Glutamatergic neuron (in vitro differentiated cells): ENCODE measurements at regions not wholly inside any gene's neighbourhood (a gene's known extent, or its start where the extent isn't known, plus 50 kb on each side); places are given as distances from the start of the nearest gene placed in this dataset.

ENCODE experiments used
- DNase-seq: peaks from one replicate; pipeline ENCODE4 v3.0.0; 2022
- H3K27ac Mint-ChIP-seq: one replicate; pipeline ENCODE4 v1.8.0; 2020; ENCODE audit warnings: mild to moderate bottlenecking, mixed read lengths, inconsistent platforms; ENCODE audit not compliant: unreplicated experiment
- H3K27me3 Mint-ChIP-seq: one replicate; pipeline ENCODE4 v1.8.0; 2020; ENCODE audit warnings: mild to moderate bottlenecking, moderate library complexity, mixed read lengths, inconsistent platforms; ENCODE audit not compliant: unreplicated experiment
- H3K36me3 Mint-ChIP-seq: one replicate; pipeline ENCODE4 v1.8.0; 2020; ENCODE audit warnings: mild to moderate bottlenecking, mixed read lengths, inconsistent platforms; ENCODE audit not compliant: unreplicated experiment
- H3K4me1 Mint-ChIP-seq: one replicate; pipeline ENCODE4 v1.8.0; 2020; ENCODE audit warnings: mild to moderate bottlenecking, low read depth, mixed read lengths, inconsistent platforms; ENCODE audit not compliant: unreplicated experiment
- H3K4me3 Mint-ChIP-seq: one replicate; pipeline ENCODE4 v1.8.0; 2020; ENCODE audit warnings: mild to moderate bottlenecking, mixed read lengths, inconsistent platforms; ENCODE audit not compliant: unreplicated experiment
- H3K9me3 Mint-ChIP-seq: one replicate; pipeline ENCODE4 v1.8.0; 2020; ENCODE audit warnings: mild to moderate bottlenecking, moderate library complexity, mixed read lengths, inconsistent platforms; ENCODE audit not compliant: unreplicated experiment
- TF ChIP-seq, protein P1 (sequence below): fragments of 200-600 bp; sonication (generic); IDR thresholded peaks from one replicate; pipeline ENCODE4 v1.5.0; 2021; ENCODE audit not compliant: partially characterized antibody, unreplicated experiment

DNA sequence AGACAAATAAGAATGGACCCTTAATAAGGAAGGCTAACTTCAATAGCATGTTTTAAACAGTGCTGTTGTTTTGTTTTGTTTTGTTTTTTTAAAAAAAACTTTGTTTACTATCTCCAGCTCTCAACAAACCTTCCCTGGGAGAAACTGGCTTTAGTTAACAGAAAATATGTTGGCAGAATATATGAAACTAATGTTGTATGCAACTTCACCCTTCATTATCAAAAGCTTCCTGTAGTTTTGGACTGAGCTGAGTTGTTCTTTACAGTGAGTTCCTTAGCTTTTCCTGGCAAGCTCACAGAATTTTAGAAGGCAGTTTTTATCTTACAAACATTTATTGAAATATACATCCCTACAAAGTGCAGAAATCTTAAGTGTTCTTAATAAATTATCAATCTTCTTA is 2480.7 kb upstream of the PCDH20 start:
- Mint-ChIP-seq H3K36me3 (no peaks in the 10 kb centered on the region), H3K4me1 (no peaks in the 10 kb centered on the region), H3K27ac (no peak overlapping the region), H3K9me3 (no peaks in the 10 kb centered on the region), H3K27me3 (peaks cover 2% of the 10 kb centered on the region), H3K4me3 (no peak overlapping the region)
- TF ChIP-seq, protein P1, sequence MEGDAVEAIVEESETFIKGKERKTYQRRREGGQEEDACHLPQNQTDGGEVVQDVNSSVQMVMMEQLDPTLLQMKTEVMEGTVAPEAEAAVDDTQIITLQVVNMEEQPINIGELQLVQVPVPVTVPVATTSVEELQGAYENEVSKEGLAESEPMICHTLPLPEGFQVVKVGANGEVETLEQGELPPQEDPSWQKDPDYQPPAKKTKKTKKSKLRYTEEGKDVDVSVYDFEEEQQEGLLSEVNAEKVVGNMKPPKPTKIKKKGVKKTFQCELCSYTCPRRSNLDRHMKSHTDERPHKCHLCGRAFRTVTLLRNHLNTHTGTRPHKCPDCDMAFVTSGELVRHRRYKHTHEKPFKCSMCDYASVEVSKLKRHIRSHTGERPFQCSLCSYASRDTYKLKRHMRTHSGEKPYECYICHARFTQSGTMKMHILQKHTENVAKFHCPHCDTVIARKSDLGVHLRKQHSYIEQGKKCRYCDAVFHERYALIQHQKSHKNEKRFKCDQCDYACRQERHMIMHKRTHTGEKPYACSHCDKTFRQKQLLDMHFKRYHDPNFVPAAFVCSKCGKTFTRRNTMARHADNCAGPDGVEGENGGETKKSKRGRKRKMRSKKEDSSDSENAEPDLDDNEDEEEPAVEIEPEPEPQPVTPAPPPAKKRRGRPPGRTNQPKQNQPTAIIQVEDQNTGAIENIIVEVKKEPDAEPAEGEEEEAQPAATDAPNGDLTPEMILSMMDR, result no peak
- DNase-seq, result no peak

DNA sequence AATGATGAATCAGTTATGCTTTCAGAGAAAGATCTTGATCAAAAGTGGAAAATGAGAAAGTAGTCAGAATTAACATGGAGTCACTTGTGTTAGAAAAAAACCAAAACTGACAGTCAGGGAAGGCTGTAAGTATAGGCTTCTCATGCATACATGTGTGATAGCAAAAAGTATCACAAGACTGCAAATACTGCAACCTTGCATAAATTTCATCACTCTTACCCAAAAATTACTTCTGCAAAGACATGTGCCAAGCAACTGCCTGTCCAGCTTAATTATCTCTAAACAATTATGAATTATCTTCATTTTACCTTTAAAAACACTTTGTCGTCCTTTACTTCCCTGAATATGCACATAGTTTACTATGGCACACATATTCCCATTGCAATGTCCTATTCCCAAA is 2466.4 kb upstream of the PCDH20 start:
- Mint-ChIP-seq H3K27me3 (no peaks in the 10 kb centered on the region), H3K27ac (no peak overlapping the region), H3K9me3 (no peaks in the 10 kb centered on the region), H3K4me3 (no peak overlapping the region), H3K4me1 (no peaks in the 10 kb centered on the region), H3K36me3 (no peaks in the 10 kb centered on the region)
- TF ChIP-seq, protein P1, result no peak
- DNase-seq, result no peak

DNA sequence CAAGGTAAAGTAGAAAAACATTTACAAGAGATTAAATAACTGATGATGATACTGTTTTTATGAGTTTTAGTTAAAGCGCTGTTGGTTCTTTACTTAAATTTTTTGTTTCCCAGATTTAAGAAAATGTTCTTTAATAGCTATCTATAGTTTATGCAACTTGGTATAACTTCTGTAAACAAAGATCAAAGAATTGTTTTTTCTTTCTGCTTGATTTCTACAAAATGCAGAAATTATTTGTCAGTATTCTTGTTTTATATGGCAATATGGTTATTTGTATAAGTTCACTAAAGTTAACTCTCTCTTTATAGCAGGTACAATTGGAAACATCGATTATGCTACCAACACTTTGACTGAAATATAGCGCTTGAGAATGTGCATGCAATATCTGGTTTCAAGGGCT is 2465.1 kb upstream of the PCDH20 start:
- DNase-seq, result no peak
- H3K4me1 Mint-ChIP-seq, result no peaks in the 10 kb centered on the region
- no peaks in the 10 kb centered on the region for H3K9me3 Mint-ChIP-seq
- no peaks in the 10 kb centered on the region for H3K36me3 Mint-ChIP-seq
- no peaks in the 10 kb centered on the region for H3K27me3 Mint-ChIP-seq
- TF ChIP-seq, protein P1, result no peak
- no peak overlapping the region for H3K27ac Mint-ChIP-seq
- H3K4me3 Mint-ChIP-seq, result no peak overlapping the region

DNA sequence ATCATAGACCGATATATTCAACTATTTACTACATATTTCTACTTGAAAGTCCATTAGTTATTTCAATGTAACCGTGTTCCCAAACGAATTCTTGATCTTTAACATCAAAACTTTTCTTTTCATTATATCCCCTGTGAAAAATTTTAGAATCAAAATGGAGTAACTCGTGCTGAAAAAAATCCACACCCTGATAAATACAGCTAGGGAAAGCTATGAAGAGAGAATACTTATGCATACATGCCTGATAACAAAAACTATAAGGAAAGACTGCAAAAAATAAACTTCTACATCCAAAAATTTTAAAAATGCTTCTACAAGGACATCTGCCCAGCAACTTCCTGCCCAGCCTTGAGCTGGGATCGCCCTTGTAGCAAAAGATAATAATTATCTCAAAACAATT is 2458.3 kb upstream of the PCDH20 start:
- no peak overlapping the region for H3K4me3 Mint-ChIP-seq

DNA sequence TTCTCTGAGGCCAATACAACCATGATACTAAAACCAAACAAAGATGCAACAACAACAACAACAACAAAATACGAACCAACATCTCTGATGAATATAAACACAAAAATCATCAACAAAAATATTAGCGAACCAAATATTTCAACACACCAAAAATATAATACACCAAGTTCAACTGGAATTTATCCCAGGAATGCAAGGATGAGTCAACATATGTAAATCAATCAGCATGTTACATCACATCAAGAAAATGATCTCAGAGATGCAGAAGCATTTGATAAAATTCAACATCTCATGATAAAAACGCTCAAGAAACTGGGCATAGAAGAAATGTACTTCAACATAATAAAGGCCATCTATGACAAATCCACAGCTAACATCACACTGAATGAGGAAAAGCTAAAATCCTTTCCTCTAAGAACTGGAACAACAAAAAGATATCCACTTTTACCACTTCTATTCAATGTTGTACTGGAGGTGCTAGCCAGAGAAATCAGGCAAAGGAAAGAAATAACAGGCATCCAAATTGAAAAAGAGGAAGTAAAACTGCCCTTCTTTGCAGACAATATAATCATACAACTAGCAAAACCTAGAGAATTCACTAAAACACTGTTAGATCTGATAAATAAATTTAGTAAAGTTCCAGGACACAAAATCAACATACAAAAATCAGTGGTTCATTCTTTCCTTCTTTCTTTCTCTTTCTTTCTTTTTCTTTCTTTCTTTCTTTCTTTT is 2448.7 kb upstream of the PCDH20 start:
- no peak overlapping the region for H3K4me3 Mint-ChIP-seq
- H3K4me1 Mint-ChIP-seq, result no peaks in the 10 kb centered on the region
- no peak for DNase-seq

More for the DNA sequence above, 2458.3 kb upstream of the PCDH20 start:
- TF ChIP-seq, protein P1, result no peak
- H3K27ac Mint-ChIP-seq, result no peak overlapping the region
- DNase-seq, result no peak
- H3K27me3 Mint-ChIP-seq, result no peaks in the 10 kb centered on the region
- no peaks in the 10 kb centered on the region for H3K36me3 Mint-ChIP-seq
- H3K4me1 Mint-ChIP-seq, result no peaks in the 10 kb centered on the region
- H3K9me3 Mint-ChIP-seq, result no peaks in the 10 kb centered on the region

More for the DNA sequence above, 2448.7 kb upstream of the PCDH20 start:
- H3K36me3 Mint-ChIP-seq, result no peaks in the 10 kb centered on the region
- no peak overlapping the region for H3K27ac Mint-ChIP-seq
- TF ChIP-seq, protein P1, result no peak
- no peaks in the 10 kb centered on the region for H3K9me3 Mint-ChIP-seq
- peaks cover 3% of the 10 kb centered on the region for H3K27me3 Mint-ChIP-seq
